A549 (cell line): ENCODE measurements at regions not wholly inside any gene's neighbourhood (a gene's known extent, or its start where the extent isn't known, plus 50 kb on each side); places are given as distances from the start of the nearest gene placed in this dataset.

Experiments used
- ATAC-seq, 2 experiments: fragments of 200-7000 bp in 1 of 2; fragments of >200 bp in 1 of 2; cut with Nextera tagmentation in 1 of 2; cut with Tn5 transposase in 1 of 2; 3 replicates each; pipeline versions ENCODE4 v1.8.0 to v1.9.1; 2018 to 2020; ENCODE audit warnings: mild to moderate bottlenecking in 1 of 2, moderate library complexity in 1 of 2
- CTCF ChIA-PET: fragments of 300-600 bp; sonication (Branson Sonifier 250); formaldehyde crosslinking; extraction: SDS; loops from one replicate; lab custom pipeline; 2021; ENCODE audit warnings: antibody characterized with exemption, inconsistent platforms; lab: Yijun Ruan, JAX
- POLR2A ChIA-PET: fragments of 350-600 bp; formaldehyde crosslinking; extraction: SDS; loops from one replicate; lab custom pipeline; 2021; ENCODE audit warnings: antibody characterized with exemption, inconsistent platforms; lab: Yijun Ruan, JAX
- DNase-seq, 2 experiments: peaks; one replicate each; pipeline versions ENCODE4 v3.0.0 to v3.0.0-alpha.2; 2011 to 2016; ENCODE audit warnings: low read depth in 1 of 2, low spot score in 1 of 2
- FAIRE-seq: peaks from 2 replicates; lab custom pipeline; 2011; peaks lifted over from hg19 to GRCh38; lab: Jason Lieb, UNC
- H3K27ac ChIP-seq, 2 experiments: fragments of >200 bp; sonication (Bioruptor Twin); formaldehyde crosslinking; 3 replicates each; pipeline ENCODE4 v1.5.1; 2016 to 2017
- H3K4me1 ChIP-seq: fragments of >200 bp; sonication (Bioruptor Twin); formaldehyde crosslinking; 3 replicates; pipeline ENCODE4 v1.6.1; 2016
- H3K4me2 ChIP-seq: fragments of >200 bp; sonication (Bioruptor Twin); formaldehyde crosslinking; 3 replicates; pipeline ENCODE4 v1.6.1; 2016
- H3K4me3 ChIP-seq: fragments of >200 bp; sonication (Bioruptor Twin); formaldehyde crosslinking; 3 replicates; pipeline ENCODE4 v1.5.1; 2016
- H3K9me3 ChIP-seq: fragments of >200 bp; sonication (Bioruptor Twin); formaldehyde crosslinking; 3 replicates; pipeline ENCODE4 v1.6.1; 2016
- BCL3 ChIP-seq: fragments of >200 bp; sonication (Bioruptor Twin); formaldehyde crosslinking; IDR thresholded peaks from 3 replicates; pipeline ENCODE4 v1.6.1; 2016
- CBX8 ChIP-seq: fragments of 200-600 bp; sonication (generic); IDR thresholded peaks from 2 replicates; pipeline ENCODE4 v1.6.1; 2016
- CEBPB ChIP-seq, 2 experiments: fragments of >200 bp in 1 of 2; sonication (Bioruptor Twin) in 1 of 2; formaldehyde crosslinking in 1 of 2; IDR thresholded peaks; 2 replicates each; pipeline ENCODE4 v1.6.1; 2012 to 2016
- CTCF ChIP-seq: fragments of >200 bp; sonication (Bioruptor Twin); formaldehyde crosslinking; IDR thresholded peaks from 3 replicates; pipeline ENCODE4 v1.5.1; 2016
- EHF ChIP-seq: fragments of 250-450 bp; sonication (Bioruptor Pico); IDR thresholded peaks from 2 replicates; pipeline ENCODE4 v1.5.0; 2020; ENCODE audit warnings: mild to moderate bottlenecking
- EP300 ChIP-seq, 2 experiments: fragments of >200 bp; sonication (Bioruptor Twin); formaldehyde crosslinking; IDR thresholded peaks; 2 replicates in 1 of 2; 3 replicates in 1 of 2; pipeline ENCODE4 v1.6.1; 2016 to 2017
- FOSL2 ChIP-seq, 2 experiments: fragments of 450-650 bp in 1 of 2; fragments of >200 bp in 1 of 2; sonication (Bioruptor Twin) in 1 of 2; formaldehyde crosslinking; IDR thresholded peaks; 2 replicates each; pipeline versions ENCODE4 v1.5.0 to v1.6.1; 2016 to 2020; ENCODE audit warnings: mild to moderate bottlenecking in 1 of 2, moderate library complexity in 1 of 2
- HDAC2 ChIP-seq: fragments of 200-600 bp; sonication (generic); IDR thresholded peaks from 2 replicates; pipeline ENCODE4 v1.6.1; 2016
- HEYL ChIP-seq: fragments of 250-450 bp; sonication (Bioruptor Pico); IDR thresholded peaks from 2 replicates; pipeline ENCODE4 v1.8.0; 2021; ENCODE audit warnings: mild to moderate bottlenecking, moderate library complexity
- HOXB13 ChIP-seq: fragments of 250-450 bp; sonication (Bioruptor Pico); IDR thresholded peaks from 2 replicates; pipeline ENCODE4 v1.5.0; 2020; ENCODE audit warnings: low read depth, mild to moderate bottlenecking, moderate library complexity
- HOXB5 ChIP-seq: fragments of 250-450 bp; sonication (Bioruptor Pico); IDR thresholded peaks from 2 replicates; pipeline ENCODE4 v1.5.0; 2020; ENCODE audit warnings: mild to moderate bottlenecking, moderate library complexity
- JUN ChIP-seq, 2 experiments: fragments of >200 bp; sonication (Bioruptor Twin); formaldehyde crosslinking; IDR thresholded peaks; 2 replicates in 1 of 2; 3 replicates in 1 of 2; pipeline ENCODE4 v1.6.1; 2016 to 2017
- JUNB ChIP-seq: fragments of >200 bp; sonication (Bioruptor Twin); formaldehyde crosslinking; IDR thresholded peaks from 2 replicates; pipeline ENCODE4 v1.6.1; 2016
- MAFK ChIP-seq: fragments of 450-650 bp; IDR thresholded peaks from 2 replicates; pipeline ENCODE4 v1.6.1; 2014; ENCODE audit not compliant: partially characterized antibody
- NPAS2 ChIP-seq: fragments of 250-450 bp; sonication (Bioruptor Pico); IDR thresholded peaks from 2 replicates; pipeline ENCODE4 v1.8.0; 2022; ENCODE audit warnings: mild to moderate bottlenecking, moderate library complexity, borderline replicate concordance
- PBX3 ChIP-seq: IDR thresholded peaks from 2 replicates; pipeline ENCODE4 v1.6.1; 2012
- PHF8 ChIP-seq: fragments of 200-600 bp; sonication (generic); IDR thresholded peaks from 2 replicates; pipeline ENCODE4 v1.6.1; 2016; ENCODE audit warnings: low read depth, mild to moderate bottlenecking, antibody characterized with exemption, moderate library complexity, borderline replicate concordance
- POLR2A ChIP-seq: IDR thresholded peaks from 2 replicates; pipeline ENCODE4 v1.6.1; 2012; ENCODE audit warnings: mild to moderate bottlenecking, low read length
- RNF2 ChIP-seq: fragments of 200-600 bp; sonication (generic); IDR thresholded peaks from 2 replicates; pipeline ENCODE4 v1.6.1; 2016; ENCODE audit warnings: low read depth, mild to moderate bottlenecking, antibody characterized with exemption, moderate library complexity, borderline replicate concordance
- TP53 ChIP-seq: fragments of 250-450 bp; sonication (Bioruptor Pico); IDR thresholded peaks from 2 replicates; pipeline ENCODE4 v1.5.0; 2021; ENCODE audit warnings: mild to moderate bottlenecking, moderate library complexity
- USF2 ChIP-seq: fragments of 450-650 bp; IDR thresholded peaks from 2 replicates; pipeline ENCODE4 v1.6.1; 2014; ENCODE audit warnings: antibody characterized with exemption
- ZFP36 ChIP-seq: fragments of 450-650 bp; IDR thresholded peaks from 2 replicates; pipeline ENCODE4 v1.6.1; 2014; ENCODE audit warnings: borderline replicate concordance; ENCODE audit not compliant: partially characterized antibody
- WGBS: methylation state at CpG from one replicate; pipeline ENCODE4 v1.1.6; 2017; ENCODE audit errors: missing lambda C conversion rate; 5-methylcytosine and 5-hydroxymethylcytosine counted together

GRCh38 chr1:96552451-96552850 is 169.1 kb upstream of the PTBP2 start:
- DNase-seq (no peak), ATAC-seq (no peak), FAIRE-seq (no peak)
- H3K27ac ChIP-seq, result no peak overlapping the region
- no peak overlapping the region for H3K4me2 ChIP-seq
- H3K4me1 ChIP-seq, result no peaks in the 10 kb centered on the region
- ChIA-PET POLR2A (no interaction called here), CTCF (no interaction called here)
- no peak overlapping the region for H3K4me3 ChIP-seq
- H3K9me3 ChIP-seq, result no peaks in the 10 kb centered on the region
- no peak for TF ChIP-seq POLR2A
- TF ChIP-seq FOSL2 (IDR thresholded peaks at IDR 0.05), result no peak
- no peak for TF ChIP-seq FOSL2 (CRISPR knock-in tag; IDR thresholded peaks at IDR 0.05)
- TF ChIP-seq PHF8, result no peak
- TF ChIP-seq PBX3, result no peak
- no peak for TF ChIP-seq USF2

- Histone ChIP-seq H3K4me3 (no peak overlapping the region), H3K4me1 (no peaks in the 10 kb centered on the region), H3K9me3 (no peaks in the 10 kb centered on the region), H3K27ac (no peak overlapping the region), H3K4me2 (no peak overlapping the region)
- no peak for FAIRE-seq
- DNase-seq, result no peak
- no peak for ATAC-seq
- TF ChIP-seq CEBPB (IDR thresholded peaks at IDR 0.05), result no peak
- no peak for TF ChIP-seq HDAC2
- no peak for TF ChIP-seq HOXB5
- no peak for TF ChIP-seq HEYL
- no peak for TF ChIP-seq RNF2
- no peak for TF ChIP-seq CTCF
- no peak for TF ChIP-seq MAFK
- TF ChIP-seq, all 56 proteins: peak for 0
- ChIA-PET CTCF (interaction anchor here (0.6 kb wide), 1 partner anchor 12 kb away, joined by 3 read pairs; no protein-coding TSS in a partner anchor), POLR2A (no interaction called here)
- 70% methylated on average over 1 of the region's 1 CpG for WGBS
These were observed 167.8 kb upstream of the PTBP2 start for GRCh38 chr1:96553811-96554210.

GRCh38 chr1:96554364-96554763 is 167.2 kb upstream of the PTBP2 start:
- no peak overlapping the region for H3K4me2 ChIP-seq
- H3K27ac ChIP-seq, result no peak overlapping the region
- H3K4me3 ChIP-seq, result no peak overlapping the region
- ChIA-PET POLR2A (no interaction called here), CTCF (no interaction called here)
- WGBS, result 82% methylated on average over 4 of the region's 4 CpGs
- ATAC-seq (no peak), DNase-seq (no peak), FAIRE-seq (no peak)
- no peaks in the 10 kb centered on the region for H3K4me1 ChIP-seq
- TF ChIP-seq CBX8 (no peak), JUN (IDR thresholded peaks at IDR 0.05) (no peak), PHF8 (no peak), NPAS2 (CRISPR knock-in tag) (no peak), JUNB (no peak), MAFK (no peak), EHF (no peak), BCL3 (no peak), ZFP36 (no peak), HOXB13 (CRISPR knock-in tag) (no peak), TP53 (CRISPR knock-in tag) (no peak), POLR2A (no peak), EP300 (IDR thresholded peaks at IDR 0.05) (no peak)
- H3K9me3 ChIP-seq, result no peaks in the 10 kb centered on the region
